ENCODE measurements at regions not wholly inside any gene's neighbourhood (a gene's known extent, or its start where the extent isn't known, plus 50 kb on each side); places are given as distances from the start of the nearest gene placed in this dataset.
"Not testable (repeated sequence)": the region's sequence is repeated elsewhere in the genome, so short reads cannot be mapped to it uniquely, and the experiment has no call there.

DNA sequence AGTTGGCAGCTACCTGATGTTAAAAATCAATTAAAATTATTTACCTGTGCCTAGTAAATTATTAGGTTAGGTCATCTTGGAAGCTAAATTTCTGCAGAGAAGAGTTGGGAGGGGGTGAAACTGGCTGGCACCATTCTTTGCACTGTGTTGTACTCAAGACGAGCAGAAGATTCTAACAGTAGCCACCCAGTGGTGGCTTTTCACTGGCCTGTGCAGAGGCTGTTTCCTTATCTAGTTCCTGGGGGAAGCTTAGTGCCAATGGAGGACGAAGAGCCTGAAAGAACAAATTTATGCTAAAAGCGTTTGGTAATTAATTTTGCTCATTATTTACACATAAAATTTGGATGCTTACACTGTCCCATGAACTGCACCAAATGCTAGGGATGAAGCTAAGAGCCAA, 595.3 kb downstream of the XPNPEP1 start:
- no peaks in the 10 kb centered on the region for H3K36me3 ChIP-seq
- no peak for DNase-seq (ENCODE audit: extremely low spot score)
- 71% methylated on average over 3 of the region's 3 CpGs for WGBS
- no peaks in the 10 kb centered on the region for H3K9me3 ChIP-seq
- H3K4me1 ChIP-seq = no peaks in the 10 kb centered on the region
- no peak overlapping the region for H3K4me3 ChIP-seq
- no peak for TF ChIP-seq EP300 (IDR thresholded peaks at IDR 0.05)
- TF ChIP-seq POLR2AphosphoS5 (IDR thresholded peaks at IDR 0.05) = no peak
- TF ChIP-seq, protein P1, sequence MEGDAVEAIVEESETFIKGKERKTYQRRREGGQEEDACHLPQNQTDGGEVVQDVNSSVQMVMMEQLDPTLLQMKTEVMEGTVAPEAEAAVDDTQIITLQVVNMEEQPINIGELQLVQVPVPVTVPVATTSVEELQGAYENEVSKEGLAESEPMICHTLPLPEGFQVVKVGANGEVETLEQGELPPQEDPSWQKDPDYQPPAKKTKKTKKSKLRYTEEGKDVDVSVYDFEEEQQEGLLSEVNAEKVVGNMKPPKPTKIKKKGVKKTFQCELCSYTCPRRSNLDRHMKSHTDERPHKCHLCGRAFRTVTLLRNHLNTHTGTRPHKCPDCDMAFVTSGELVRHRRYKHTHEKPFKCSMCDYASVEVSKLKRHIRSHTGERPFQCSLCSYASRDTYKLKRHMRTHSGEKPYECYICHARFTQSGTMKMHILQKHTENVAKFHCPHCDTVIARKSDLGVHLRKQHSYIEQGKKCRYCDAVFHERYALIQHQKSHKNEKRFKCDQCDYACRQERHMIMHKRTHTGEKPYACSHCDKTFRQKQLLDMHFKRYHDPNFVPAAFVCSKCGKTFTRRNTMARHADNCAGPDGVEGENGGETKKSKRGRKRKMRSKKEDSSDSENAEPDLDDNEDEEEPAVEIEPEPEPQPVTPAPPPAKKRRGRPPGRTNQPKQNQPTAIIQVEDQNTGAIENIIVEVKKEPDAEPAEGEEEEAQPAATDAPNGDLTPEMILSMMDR (IDR thresholded peaks at IDR 0.05) = no peak
- TF ChIP-seq POLR2A (IDR thresholded peaks at IDR 0.05; ENCODE audit: low read depth) = no peak
- H3K27ac ChIP-seq (replicated peaks in 1 of 4) = no peak overlapping the region
- no peaks in the 10 kb centered on the region for H3K27me3 ChIP-seq
- intact Hi-C loops (cut with DNase I) = no loop called here

DNA sequence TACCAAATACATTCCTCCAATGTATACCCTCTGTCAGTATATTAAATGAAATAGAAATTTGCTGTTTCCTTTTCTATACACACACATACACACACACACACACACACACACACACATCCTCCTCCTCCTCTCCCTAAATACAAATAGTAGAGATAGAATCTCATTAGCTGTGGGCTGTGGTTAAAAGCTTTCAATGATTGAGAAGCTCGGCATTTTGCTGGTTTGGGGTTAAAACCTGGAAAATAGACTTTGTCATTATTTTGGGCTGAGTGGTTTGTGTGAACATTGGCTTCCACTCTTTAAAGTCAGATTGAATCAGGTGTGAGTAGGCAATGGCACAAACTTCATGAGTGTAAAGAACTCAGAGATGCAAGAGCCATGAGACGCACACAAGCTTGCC, 596.0 kb downstream of the XPNPEP1 start:
- WGBS = 100% methylated on average over 2 of the region's 2 CpGs
- Histone ChIP-seq H3K4me3 (no peak overlapping the region), H3K36me3 (no peaks in the 10 kb centered on the region), H3K27me3 (no peaks in the 10 kb centered on the region), H3K27ac (replicated peaks in 1 of 4) (no peak overlapping the region), H3K4me1 (no peaks in the 10 kb centered on the region), H3K9me3 (no peaks in the 10 kb centered on the region)
- TF ChIP-seq, protein P1 (IDR thresholded peaks at IDR 0.05) = no peak
- TF ChIP-seq POLR2A (IDR thresholded peaks at IDR 0.05; ENCODE audit: low read depth) = no peak
- intact Hi-C loops (cut with DNase I) = no loop called here
- DNase-seq (ENCODE audit: extremely low spot score) = no peak

- Histone ChIP-seq H3K4me3 (no peak overlapping the region), H3K36me3 (no peaks in the 10 kb centered on the region), H3K4me1 (no peaks in the 10 kb centered on the region), H3K27me3 (no peaks in the 10 kb centered on the region), H3K27ac (replicated peaks in 1 of 4) (no peak overlapping the region), H3K9me3 (no peaks in the 10 kb centered on the region)
- TF ChIP-seq POLR2AphosphoS5 (IDR thresholded peaks at IDR 0.05) (no peak), EP300 (IDR thresholded peaks at IDR 0.05) (no peak), POLR2A (IDR thresholded peaks at IDR 0.05; ENCODE audit: low read depth) (no peak)
- TF ChIP-seq, protein P1 (IDR thresholded peaks at IDR 0.05) = no peak
- WGBS = 94% methylated on average over 3 of the region's 3 CpGs
- intact Hi-C loops (cut with DNase I) = no loop called here
- DNase-seq (ENCODE audit: extremely low spot score) = no peak
Measured at GRCh38 chr10:109324721-109325120, 598.6 kb downstream of the XPNPEP1 start.

DNA sequence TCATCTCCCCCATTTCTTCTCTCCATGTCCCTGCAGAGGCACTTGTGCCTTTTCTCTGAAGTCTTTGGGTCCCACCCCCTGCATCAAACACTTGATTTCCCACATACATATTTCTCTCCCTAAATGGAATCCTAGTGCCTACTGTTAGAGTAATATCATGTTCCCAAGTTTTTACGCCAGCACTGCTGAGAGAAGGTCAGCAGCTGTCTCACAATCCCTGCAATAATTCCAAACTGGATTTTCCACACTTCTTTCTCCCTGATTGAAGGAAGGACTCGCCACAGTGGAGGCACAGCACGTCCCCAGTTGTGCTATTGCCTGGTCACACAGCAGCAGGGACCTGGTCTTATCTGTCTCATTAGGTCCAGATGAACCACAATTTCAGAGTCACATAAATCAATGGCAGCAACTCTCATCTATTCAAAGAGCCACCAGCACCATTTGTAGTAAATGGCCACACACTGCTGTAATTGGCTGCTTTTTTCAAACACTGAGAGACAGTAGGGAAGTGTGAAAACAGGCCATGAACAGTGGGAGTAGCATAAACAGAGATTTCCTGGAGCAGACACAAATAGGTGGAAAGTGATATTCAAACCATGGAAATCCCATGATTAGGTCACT, 605.5 kb downstream of the XPNPEP1 start:
- TF ChIP-seq POLR2A (IDR thresholded peaks at IDR 0.05; ENCODE audit: low read depth) (no peak), EP300 (IDR thresholded peaks at IDR 0.05) (no peak), POLR2AphosphoS5 (IDR thresholded peaks at IDR 0.05) (no peak)
- TF ChIP-seq, protein P1 (IDR thresholded peaks at IDR 0.05) = no peak
- intact Hi-C loops (cut with DNase I) = no loop called here
- DNase-seq (ENCODE audit: extremely low spot score) = no peak
- WGBS = 72% methylated on average over 3 of the region's 3 CpGs
- no peak overlapping the region for H3K27ac ChIP-seq (replicated peaks in 1 of 4)
- H3K9me3 ChIP-seq = no peaks in the 10 kb centered on the region
- no peaks in the 10 kb centered on the region for H3K4me1 ChIP-seq
- no peak overlapping the region for H3K4me3 ChIP-seq
- H3K27me3 ChIP-seq = no peaks in the 10 kb centered on the region
- no peaks in the 10 kb centered on the region for H3K36me3 ChIP-seq

- H3K4me3 ChIP-seq; DNase-seq (ENCODE audit: extremely low spot score); H3K27me3 ChIP-seq; H3K36me3 ChIP-seq; H3K9me3 ChIP-seq; H3K4me1 ChIP-seq; intact Hi-C loops (cut with DNase I); H3K27ac ChIP-seq (replicated peaks in 1 of 4): not testable (repeated sequence)
- WGBS = 75% methylated on average over 3 of the region's 3 CpGs
Measured at GRCh38 chr10:109314016-109314415, 609.3 kb downstream of the XPNPEP1 start.

DNA sequence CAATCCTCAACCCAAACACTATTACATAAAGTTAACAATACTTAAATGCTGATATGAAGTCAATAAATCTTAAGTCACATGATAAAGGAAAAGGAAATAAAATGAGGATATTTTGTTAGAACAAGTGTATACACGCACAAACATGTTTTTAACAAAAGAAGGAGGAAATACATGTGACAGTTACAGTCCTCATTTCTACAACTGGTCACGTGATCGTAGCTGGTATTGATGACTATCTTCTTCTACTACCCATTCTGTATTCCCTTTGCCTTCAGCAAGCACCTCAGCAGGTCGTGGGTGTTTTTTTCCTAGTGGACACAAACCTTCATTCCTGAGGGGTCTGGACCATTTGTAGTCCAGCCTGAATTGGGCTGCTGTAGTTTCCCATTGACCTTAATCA, 610.8 kb downstream of the XPNPEP1 start:
- H3K27me3 ChIP-seq; H3K36me3 ChIP-seq; H3K27ac ChIP-seq (replicated peaks in 1 of 4); H3K4me1 ChIP-seq; intact Hi-C loops (cut with DNase I); H3K9me3 ChIP-seq; DNase-seq (ENCODE audit: extremely low spot score); H3K4me3 ChIP-seq: not testable (repeated sequence)
- WGBS = 82% methylated on average over 4 of the region's 4 CpGs
